K562 (cell line): ENCODE measurements at regions not wholly inside any gene's neighbourhood (a gene's known extent, or its start where the extent isn't known, plus 50 kb on each side); places are given as distances from the start of the nearest gene placed in this dataset.

ENCODE experiments used
- ATAC-seq: fragments of 200-7000 bp; cut with Tn5 transposase; 3 replicates; pipeline ENCODE4 v1.9.1; 2020; ENCODE audit warnings: moderate library complexity
- BruUV-seq: library from RNA; stranded (reverse); fragments of 400-500 nt; replicated peaks from 2 replicates; lab custom pipeline; 2021; lab: Mats Ljungman, UMichigan
- CTCF ChIA-PET: fragments of 300-600 bp; formaldehyde crosslinking; extraction: SDS; loops from one replicate; lab custom pipeline; 2021; ENCODE audit warnings: low intra/inter-chr PET ratio; lab: Yijun Ruan, JAX
- POLR2A ChIA-PET: fragments of 300-600, 350-650 bp; sonication (Branson Sonifier 250); formaldehyde crosslinking; extraction: SDS; loops from one replicate; lab custom pipeline; 2021; ENCODE audit warnings: antibody characterized with exemption, inconsistent platforms; lab: Yijun Ruan, JAX
- DNase-seq, 4 experiments: peaks; one replicate each; pipeline versions ENCODE4 v3.0.0 to v3.0.0-alpha.2; 2011 to 2018; ENCODE audit warnings: low spot score in 3 of 4, mixed read lengths in 3 of 4; ENCODE audit errors: extremely low read depth in 1 of 4
- FAIRE-seq: peaks from 2 replicates; lab custom pipeline; 2011; peaks lifted over from hg19 to GRCh38; lab: Jason Lieb, UNC
- H2AFZ ChIP-seq: 2 replicates; pipeline ENCODE4 v1.6.0; 2011; ENCODE audit warnings: low read depth, low read length, control low read depth, inconsistent platforms
- H3K27ac ChIP-seq: fragments of 200-600 bp; 3 replicates; pipeline ENCODE4 v1.8.0; 2011; ENCODE audit warnings: low read depth, mild to moderate bottlenecking, control low read depth, inconsistent platforms, low read length, moderate library complexity, mixed read lengths; ENCODE audit errors: extremely low read depth
- H3K27me3 ChIP-seq, 2 experiments: fragments of 300-600 bp in 1 of 2; 2 replicates in 1 of 2; 3 replicates in 1 of 2; pipeline versions ENCODE4 v1.6.0 to v1.8.0; 2011; ENCODE audit warnings: inconsistent platforms in 2 of 2, low read length in 2 of 2, mild to moderate bottlenecking in 1 of 2, mixed read lengths in 1 of 2, moderate library complexity in 1 of 2; ENCODE audit not compliant: control insufficient read depth in 2 of 2, insufficient read depth in 2 of 2
- H3K36me3 ChIP-seq: fragments of 300-600 bp; 3 replicates; pipeline ENCODE4 v1.8.0; 2011; ENCODE audit warnings: mild to moderate bottlenecking, low read length, inconsistent platforms; ENCODE audit not compliant: control insufficient read depth, insufficient read depth
- H3K4me1 ChIP-seq, 2 experiments: fragments of 200-600 bp in 1 of 2; replicated peaks in 1 of 2; 2 replicates in 1 of 2; 3 replicates in 1 of 2; pipeline versions ENCODE4 v1.5.1 to v1.8.0; 2011; ENCODE audit warnings: inconsistent platforms in 2 of 2, low read length in 2 of 2, mild to moderate bottlenecking in 1 of 2, mixed read lengths in 1 of 2, moderate library complexity in 1 of 2; ENCODE audit not compliant: control insufficient read depth in 2 of 2, insufficient read depth in 2 of 2
- H3K4me2 ChIP-seq: 2 replicates; pipeline ENCODE4 v1.6.1; 2011; ENCODE audit warnings: low read length, control low read depth, inconsistent platforms, mixed read lengths; ENCODE audit not compliant: insufficient read depth
- H3K4me3 ChIP-seq: fragments of 200-600 bp; sonication (generic), shearing (Covaris generic); 2 replicates; pipeline ENCODE4 v1.5.1; 2016; ENCODE audit warnings: control low read depth, inconsistent platforms
- H3K79me2 ChIP-seq: fragments of 200-600 bp; 3 replicates; pipeline ENCODE4 v1.8.0; 2011; ENCODE audit warnings: low read length, inconsistent platforms; ENCODE audit not compliant: control insufficient read depth, insufficient read depth
- H3K9ac ChIP-seq, 2 experiments: 2 replicates each; pipeline versions ENCODE4 v1.6.0 to v1.6.1; 2011; ENCODE audit warnings: low read depth in 2 of 2, low read length in 2 of 2, control low read depth in 1 of 2, inconsistent platforms in 1 of 2, mild to moderate bottlenecking in 1 of 2, mixed read lengths in 1 of 2; ENCODE audit not compliant: insufficient read depth in 1 of 2
- H3K9me1 ChIP-seq: one replicate; pipeline ENCODE4 v1.6.0; 2011; ENCODE audit warnings: inconsistent platforms, mild to moderate bottlenecking, low read length, moderate library complexity; ENCODE audit not compliant: control insufficient read depth, insufficient read depth
- H3K9me3 ChIP-seq: replicated peaks from 2 replicates; pipeline ENCODE4 v1.5.1; 2011; ENCODE audit warnings: low read depth, low read length, inconsistent platforms; ENCODE audit not compliant: control insufficient read depth, insufficient read depth
- H4K20me1 ChIP-seq: replicated peaks from 2 replicates; pipeline ENCODE4 v1.6.1; 2011; ENCODE audit warnings: low read length, inconsistent platforms, mixed read lengths; ENCODE audit not compliant: control insufficient read depth, insufficient read depth
- C11orf30 ChIP-seq: fragments of 450-650 bp; IDR thresholded peaks from 2 replicates; pipeline ENCODE4 v1.6.1; 2016; ENCODE audit warnings: low read depth, mild to moderate bottlenecking
- CCNT2 ChIP-seq: IDR thresholded peaks from 2 replicates; pipeline ENCODE4 v1.6.1; 2011; ENCODE audit warnings: borderline replicate concordance, low read depth, mild to moderate bottlenecking, moderate library complexity, mixed read lengths, low read length; ENCODE audit not compliant: insufficient read length; ENCODE audit errors: extremely low read depth
- CXXC5 ChIP-seq: fragments of 250-450 bp; sonication (Bioruptor Pico); IDR thresholded peaks from 2 replicates; pipeline ENCODE4 v1.8.0; 2022; ENCODE audit warnings: inconsistent platforms, mild to moderate bottlenecking, moderate library complexity
- GABPB2 ChIP-seq: fragments of 250-450 bp; sonication (Bioruptor Pico); conservative IDR thresholded peaks from 2 replicates; pipeline ENCODE4 v1.5.1; 2021; ENCODE audit warnings: mild to moderate bottlenecking
- HMG20A ChIP-seq: fragments of 450-650 bp; formaldehyde crosslinking; conservative IDR thresholded peaks from 2 replicates; pipeline ENCODE4 v1.4.0; 2020; ENCODE audit warnings: mild to moderate bottlenecking, mixed read lengths
- POLR2B ChIP-seq: fragments of 450-650 bp; IDR thresholded peaks from 2 replicates; pipeline ENCODE4 v1.6.1; 2018; ENCODE audit warnings: low read depth; ENCODE audit not compliant: partially characterized antibody
- PTTG1 ChIP-seq: fragments of 450-650 bp; IDR thresholded peaks from 2 replicates; pipeline ENCODE4 v1.6.1; 2016; ENCODE audit warnings: low read depth, mild to moderate bottlenecking, missing genetic modification characterization, missing compliant biosample characterization
- RB1 ChIP-seq: fragments of 450-650 bp; IDR thresholded peaks from 2 replicates; pipeline ENCODE4 v1.6.1; 2017; ENCODE audit warnings: low read depth, mild to moderate bottlenecking
- STAG1 ChIP-seq: sonication (generic); formaldehyde crosslinking; IDR thresholded peaks from 2 replicates; pipeline ENCODE4 v1.5.0; 2020; ENCODE audit warnings: missing genetic modification reagents, borderline replicate concordance
- ZNF699 ChIP-seq: fragments of 250-450 bp; sonication (Bioruptor Pico); IDR thresholded peaks from 2 replicates; pipeline ENCODE4 v1.8.0; 2021; ENCODE audit warnings: mild to moderate bottlenecking, moderate library complexity; ENCODE audit not compliant: insufficient replicate concordance
- WGBS: fragments of 100-300 bp; shearing (Covaris generic); methylation state at CpG from one replicate; pipeline ENCODE4 v1.1.6; 2016; ENCODE audit warnings: low coverage, mixed read lengths; ENCODE audit not compliant: insufficient coverage; ENCODE audit errors: missing lambda C conversion rate; 5-methylcytosine and 5-hydroxymethylcytosine counted together
- in situ Hi-C: fragments of 300-500 bp; cut with MboI; formaldehyde crosslinking; loops from 4 replicates; pipeline ENCODE4 v1.15.0; 2018; ENCODE audit warnings: inconsistent platforms, mixed read lengths
- intact Hi-C: fragments of 100-400 bp; cut with micrococcal nuclease; formaldehyde crosslinking; loops from 2 replicates; pipeline ENCODE4 v1.14.2; 2022
- TF ChIP-seq, protein P1 (sequence below): sonication (generic); formaldehyde crosslinking; IDR thresholded peaks from 2 replicates; pipeline ENCODE4 v1.8.0; 2022; ENCODE audit warnings: mild to moderate bottlenecking, missing genetic modification reagents

DNA sequence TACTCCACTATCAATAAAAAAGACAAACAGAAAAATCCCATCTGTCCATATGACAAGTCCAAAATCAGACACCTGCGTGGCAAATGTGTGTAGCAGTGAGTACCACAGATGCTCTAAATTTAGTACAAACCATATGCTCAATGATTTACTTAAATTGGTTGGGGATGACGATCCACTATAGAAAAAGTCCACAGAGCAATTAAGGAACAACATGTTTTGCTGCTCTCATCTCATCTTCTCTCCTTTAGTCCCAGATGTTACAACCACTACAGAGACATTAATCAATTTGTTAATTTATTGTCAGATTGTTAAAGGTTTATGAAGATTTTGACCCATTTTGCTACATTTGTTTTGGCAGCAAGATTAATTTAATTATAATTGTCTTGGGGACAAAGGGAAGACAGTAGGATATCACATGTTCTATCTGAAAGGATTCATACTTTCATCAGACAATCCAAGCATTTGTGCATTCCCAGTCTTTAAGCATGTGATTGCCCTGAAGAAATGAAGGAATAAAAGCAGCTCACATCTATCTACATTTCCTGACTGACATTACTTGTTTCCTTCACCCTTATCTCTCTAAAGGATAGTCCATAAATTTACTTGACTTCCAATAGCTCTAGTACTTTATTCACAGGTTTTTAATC, 2268.1 kb downstream of the PCDH7 start:
- no peak for FAIRE-seq
- WGBS, result 0% methylated on average over 2 of the region's 2 CpGs
- no peak for ATAC-seq

More for the DNA sequence above, 2268.1 kb downstream of the PCDH7 start:
- ChIA-PET POLR2A (no interaction called here), CTCF (no interaction called here)
- no peak overlapping the region for H3K9ac ChIP-seq
- no peaks in the 10 kb centered on the region for H3K4me1 ChIP-seq
- no peaks in the 10 kb centered on the region; the same call in 1 of the 2 replicates for H3K9me3 ChIP-seq
- in situ Hi-C loops (no loop called here), intact Hi-C loops (no loop called here)
- DNase-seq, result no peak
- H4K20me1 ChIP-seq, result no peaks in the 10 kb centered on the region
- H3K79me2 ChIP-seq, result no peaks in the 10 kb centered on the region
- TF ChIP-seq STAG1 (CRISPR knock-in tag) (no peak), GABPB2 (no peak), CXXC5 (CRISPR knock-in tag) (no peak), RB1 (no peak), PTTG1 (tag) (no peak), CCNT2 (no peak), ZNF699 (CRISPR knock-in tag) (no peak), C11orf30 (no peak), HMG20A (CRISPR knock-in tag) (no peak), POLR2B (no peak)
- TF ChIP-seq, protein P1, sequence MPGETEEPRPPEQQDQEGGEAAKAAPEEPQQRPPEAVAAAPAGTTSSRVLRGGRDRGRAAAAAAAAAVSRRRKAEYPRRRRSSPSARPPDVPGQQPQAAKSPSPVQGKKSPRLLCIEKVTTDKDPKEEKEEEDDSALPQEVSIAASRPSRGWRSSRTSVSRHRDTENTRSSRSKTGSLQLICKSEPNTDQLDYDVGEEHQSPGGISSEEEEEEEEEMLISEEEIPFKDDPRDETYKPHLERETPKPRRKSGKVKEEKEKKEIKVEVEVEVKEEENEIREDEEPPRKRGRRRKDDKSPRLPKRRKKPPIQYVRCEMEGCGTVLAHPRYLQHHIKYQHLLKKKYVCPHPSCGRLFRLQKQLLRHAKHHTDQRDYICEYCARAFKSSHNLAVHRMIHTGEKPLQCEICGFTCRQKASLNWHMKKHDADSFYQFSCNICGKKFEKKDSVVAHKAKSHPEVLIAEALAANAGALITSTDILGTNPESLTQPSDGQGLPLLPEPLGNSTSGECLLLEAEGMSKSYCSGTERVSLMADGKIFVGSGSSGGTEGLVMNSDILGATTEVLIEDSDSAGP (CRISPR knock-in tag), result no peak
- no peak overlapping the region for H3K4me3 ChIP-seq
- H2AFZ ChIP-seq, result no peak overlapping the region
- no TSS peak for BruUV-seq
- no peak overlapping the region for H3K27ac ChIP-seq
- H3K36me3 ChIP-seq, result no peaks in the 10 kb centered on the region
- no peaks in the 10 kb centered on the region for H3K9me1 ChIP-seq
- H3K27me3 ChIP-seq, result no peaks in the 10 kb centered on the region
- H3K4me2 ChIP-seq, result no peak overlapping the region
